ENCODE measurements at regions not wholly inside any gene's neighbourhood (a gene's known extent, or its start where the extent isn't known, plus 50 kb on each side); places are given as distances from the start of the nearest gene placed in this dataset.

- TF ChIP-seq CTCF (IDR thresholded peaks at IDR 0.05): no peak
- DNase-seq: no peak
- no peak overlapping the region for H3K27ac Mint-ChIP-seq
These were observed 83.3 kb upstream of the KCNH8 start for GRCh38 chr3:19065027-19065426.

GRCh38 chr3:19063936-19064335, 84.4 kb upstream of the KCNH8 start:
- intact Hi-C loops (cut with micrococcal nuclease): no loop called here
- Mint-ChIP-seq H3K9me3 (peaks cover 0 to 8% (median 0%) of the 10 kb centered on the region in 7 donors), H3K27me3 (ENCODE audit: low read depth in 3 of 3) (no peaks in the 10 kb centered on the region), H3K36me3 (no peaks in the 10 kb centered on the region), H3K4me3 (no peak overlapping the region), H3K27ac (no peak overlapping the region), H3K4me1 (no peaks in the 10 kb centered on the region)
- H3K4me1 ChIP-seq (ENCODE audit: control insufficient read depth in 1 of 2, insufficient read depth in 2 of 2, low read length in 2 of 2): no peaks in the 10 kb centered on the region
- no peak overlapping the region for H3K4me3 ChIP-seq (replicated peaks in 1 of 3; ENCODE audit: low read depth in 2 of 3, low read length in 3 of 3)
- H4K20me1 ChIP-seq (ENCODE audit: insufficient read depth, low read length): no peaks in the 10 kb centered on the region
- H3K4me2 ChIP-seq (replicated peaks; ENCODE audit: extremely low read depth, low read length, poor library complexity, severe bottlenecking): no peak overlapping the region
- H3K27me3 ChIP-seq (ENCODE audit: control insufficient read depth in 2 of 2, insufficient read depth in 2 of 2, low read length in 2 of 2): no peaks in the 10 kb centered on the region
- H3K79me2 ChIP-seq (ENCODE audit: insufficient read depth, low read length): no peaks in the 10 kb centered on the region
- no peak overlapping the region for H3K9ac ChIP-seq (ENCODE audit: insufficient read depth, low read length, poor library complexity, severe bottlenecking)
- H3K9me3 ChIP-seq (replicated peaks in 1 of 2; ENCODE audit: control insufficient read depth in 1 of 2, insufficient read depth in 1 of 2, low read length in 2 of 2): peaks cover 0 to 2% of the 10 kb centered on the region in 2 donors
- TF ChIP-seq CTCF (IDR thresholded peaks at IDR 0.05): no peak
- no CpG with 5 or more reads among the region's 5 CpGs for WGBS (ENCODE audit: insufficient coverage)
- H3K27ac ChIP-seq (ENCODE audit: low read depth in 1 of 2, low read length in 2 of 2): no peak overlapping the region
- H3K36me3 ChIP-seq (replicated peaks in 1 of 2; ENCODE audit: control insufficient read depth in 1 of 2, insufficient read depth in 2 of 2, low read length in 2 of 2): no peaks in the 10 kb centered on the region
- H2AFZ ChIP-seq (ENCODE audit: insufficient read depth, low read depth, low read length, poor library complexity, severe bottlenecking): no peak overlapping the region
- DNase-seq: no peak

More at GRCh38 chr3:19065027-19065426, 83.3 kb upstream of the KCNH8 start:
- Histone ChIP-seq H3K9ac (ENCODE audit: insufficient read depth, low read length, poor library complexity, severe bottlenecking) (no peak overlapping the region), H3K36me3 (replicated peaks in 1 of 2; ENCODE audit: control insufficient read depth in 1 of 2, insufficient read depth in 2 of 2, low read length in 2 of 2) (no peaks in the 10 kb centered on the region), H3K79me2 (ENCODE audit: insufficient read depth, low read length) (no peaks in the 10 kb centered on the region), H3K4me1 (ENCODE audit: control insufficient read depth in 1 of 2, insufficient read depth in 2 of 2, low read length in 2 of 2) (no peaks in the 10 kb centered on the region), H3K9me3 (replicated peaks in 1 of 2; ENCODE audit: control insufficient read depth in 1 of 2, insufficient read depth in 1 of 2, low read length in 2 of 2) (peaks cover 0 to 5% of the 10 kb centered on the region in 2 donors), H4K20me1 (ENCODE audit: insufficient read depth, low read length) (no peaks in the 10 kb centered on the region), H2AFZ (ENCODE audit: insufficient read depth, low read depth, low read length, poor library complexity, severe bottlenecking) (no peak overlapping the region), H3K27ac (ENCODE audit: low read depth in 1 of 2, low read length in 2 of 2) (no peak overlapping the region), H3K4me3 (replicated peaks in 1 of 3; ENCODE audit: low read depth in 2 of 3, low read length in 3 of 3) (no peak overlapping the region), H3K4me2 (replicated peaks; ENCODE audit: extremely low read depth, low read length, poor library complexity, severe bottlenecking) (no peak overlapping the region), H3K27me3 (ENCODE audit: control insufficient read depth in 2 of 2, insufficient read depth in 2 of 2, low read length in 2 of 2) (no peaks in the 10 kb centered on the region)
- peaks cover 0 to 9% (median 3%) of the 10 kb centered on the region in 7 donors for H3K9me3 Mint-ChIP-seq
- H3K4me3 Mint-ChIP-seq: no peak overlapping the region
- intact Hi-C loops (cut with micrococcal nuclease): no loop called here
- H3K4me1 Mint-ChIP-seq: no peaks in the 10 kb centered on the region
- H3K27me3 Mint-ChIP-seq (ENCODE audit: low read depth in 3 of 3): no peaks in the 10 kb centered on the region
- H3K36me3 Mint-ChIP-seq: no peaks in the 10 kb centered on the region
- WGBS (ENCODE audit: insufficient coverage): no CpG with 5 or more reads among the region's 1 CpG
